GM13977 (cell line): ENCODE measurements at regions not wholly inside any gene's neighbourhood (a gene's known extent, or its start where the extent isn't known, plus 50 kb on each side); places are given as distances from the start of the nearest gene placed in this dataset.

Experiments
- DNase-seq: peaks from one replicate; pipeline ENCODE4 v3.0.0; 2012; ENCODE audit warnings: low spot score
- CTCF ChIP-seq: IDR thresholded peaks from 2 replicates; pipeline ENCODE4 v1.5.1; 2012; ENCODE audit warnings: mild to moderate bottlenecking, control low read depth; ENCODE audit not compliant: insufficient read depth; ENCODE audit errors: extremely low read depth, missing control alignments
- in situ Hi-C: fragments of 300-500 bp; cut with MboI; formaldehyde crosslinking; loops from one replicate; pipeline ENCODE4 v1.12.0; 2022; ENCODE audit warnings: low sequenced_read_pairs, low pct_unique_long_range_greater_than_20kb, mixed read lengths, inconsistent platforms; ENCODE audit not compliant: unreplicated experiment

GRCh38 chr3:68295457-68295856, 636.9 kb downstream of the TAFA4 start:
- no peak for DNase-seq
- no peak for TF ChIP-seq CTCF
- in situ Hi-C loops: no loop called here

- in situ Hi-C loops: no loop called here
- DNase-seq: no peak
These were observed 635.9 kb upstream of the SUCLG2 start for GRCh38 chr3:68290333-68290732.

GRCh38 chr3:68288085-68288484, 633.7 kb upstream of the SUCLG2 start:
- in situ Hi-C loops: no loop called here
- no peak for DNase-seq
- TF ChIP-seq CTCF: no peak

More at GRCh38 chr3:68290333-68290732, 635.9 kb upstream of the SUCLG2 start:
- no peak for TF ChIP-seq CTCF

GRCh38 chr3:68287101-68287500, 632.7 kb upstream of the SUCLG2 start:
- in situ Hi-C loops: no loop called here
- no peak for TF ChIP-seq CTCF
- DNase-seq: no peak

GRCh38 chr3:68274286-68274685, 619.9 kb upstream of the SUCLG2 start:
- no peak for TF ChIP-seq CTCF
- in situ Hi-C loops: no loop called here
- no peak for DNase-seq

GRCh38 chr3:68271145-68271544, 616.7 kb upstream of the SUCLG2 start:
- TF ChIP-seq CTCF: no peak
- in situ Hi-C loops: no loop called here
- DNase-seq: no peak
